D721Med (cell line): ENCODE measurements at regions not wholly inside any gene's neighbourhood (a gene's known extent, or its start where the extent isn't known, plus 50 kb on each side); places are given as distances from the start of the nearest gene placed in this dataset.
A peak's percentile ranks its signal among the peaks of the same experiment; 100 is the strongest.

Experiments
- DNase-seq: peaks from one replicate; pipeline ENCODE4 v3.0.0; 2011; ENCODE audit warnings: low spot score; ENCODE audit not compliant: insufficient read length
- FAIRE-seq: peaks from 2 replicates; lab custom pipeline; 2011; peaks lifted over from hg19 to GRCh38; lab: Jason Lieb, UNC
- CTCF ChIP-seq: IDR thresholded peaks from 2 replicates; pipeline ENCODE4 v1.5.1; 2012; ENCODE audit warnings: mild to moderate bottlenecking, control low read depth; ENCODE audit not compliant: insufficient read depth; ENCODE audit errors: missing control alignments

- FAIRE-seq (no peak), DNase-seq (no peak)
- TF ChIP-seq CTCF = no peak
Observed at GRCh38 chr18:42429196-42429595, 474.2 kb downstream of the PIK3C3 start.

GRCh38 chr18:42436222-42436765 lies 481.3 kb downstream of the PIK3C3 start:
- DNase-seq (no peak), FAIRE-seq (peak; percentile 55)
- TF ChIP-seq CTCF = no peak

GRCh38 chr18:42437001-42437400 lies 482.0 kb downstream of the PIK3C3 start:
- DNase-seq = no peak
- TF ChIP-seq CTCF = no peak
- FAIRE-seq = peak; percentile 55

GRCh38 chr18:42437646-42438045 lies 482.6 kb downstream of the PIK3C3 start:
- DNase-seq = no peak
- no peak for FAIRE-seq
- TF ChIP-seq CTCF = no peak

GRCh38 chr18:42442656-42443055 lies 487.6 kb downstream of the PIK3C3 start:
- TF ChIP-seq CTCF = no peak
- FAIRE-seq (peak; percentile 67), DNase-seq (no peak)

GRCh38 chr18:42444349-42444748 lies 489.3 kb downstream of the PIK3C3 start:
- peak; percentile 60 for FAIRE-seq
- TF ChIP-seq CTCF = no peak

GRCh38 chr18:42445359-42445758 lies 490.3 kb downstream of the PIK3C3 start:
- DNase-seq (no peak), FAIRE-seq (no peak)
- TF ChIP-seq CTCF = no peak

More at GRCh38 chr18:42444349-42444748, 489.3 kb downstream of the PIK3C3 start:
- DNase-seq = no peak
